HCT116 (cell line): ENCODE measurements at regions not wholly inside any gene's neighbourhood (a gene's known extent, or its start where the extent isn't known, plus 50 kb on each side); places are given as distances from the start of the nearest gene placed in this dataset.

ENCODE experiments used
- ATAC-seq: fragments of 200-7000 bp; cut with Tn5 transposase; 2 replicates; pipeline ENCODE4 v1.9.1; 2020; ENCODE audit warnings: mild to moderate bottlenecking, moderate library complexity
- BruUV-seq: library from RNA; stranded (reverse); fragments of 400-500 nt; replicated peaks from 2 replicates; lab custom pipeline; 2021; lab: Mats Ljungman, UMichigan
- CTCF ChIA-PET: fragments of 300-600 bp; sonication (Branson Sonifier 250); formaldehyde crosslinking; loops from one replicate; lab custom pipeline; 2021; ENCODE audit warnings: antibody characterized with exemption; lab: Charles Lee
- POLR2A ChIA-PET: fragments of 300-600, 350-600 bp; sonication (Branson Sonifier 250); formaldehyde crosslinking; loops from one replicate; lab custom pipeline; 2021; ENCODE audit warnings: antibody characterized with exemption; lab: Charles Lee
- RAD21 ChIA-PET, 2 experiments: fragments of 300-600 bp; sonication (Branson Sonifier 250); formaldehyde crosslinking; loops; one replicate each; lab custom pipeline; 2023; ENCODE audit warnings: low total read pairs in 2 of 2; ENCODE audit not compliant: uncharacterized antibody in 2 of 2, unreplicated experiment in 2 of 2, low non-redundant PET in 1 of 2; lab: Charles Lee
- DNase-seq: peaks from one replicate; pipeline ENCODE4 v3.0.0-alpha.2; 2010; ENCODE audit warnings: low read depth, low spot score
- H2AFZ ChIP-seq: fragments of 200-600 bp; shearing (Covaris generic), sonication (generic); 2 replicates; pipeline ENCODE4 v1.6.1; 2017; ENCODE audit warnings: low read depth, mixed run types, mixed read lengths, antibody characterized with exemption, low read length; ENCODE audit not compliant: poor library complexity, severe bottlenecking
- H3K27ac ChIP-seq: 2 replicates; pipeline ENCODE4 v1.5.1; 2012; ENCODE audit warnings: low read depth, low read length
- H3K27me3 ChIP-seq: fragments of 200-600 bp; sonication (generic); 2 replicates; pipeline ENCODE4 v1.6.1; 2016; ENCODE audit warnings: mixed run types, low read length, mixed read lengths; ENCODE audit not compliant: insufficient read depth
- H3K36me3 ChIP-seq, 2 experiments: fragments of 200-500 bp in 1 of 2; fragments of 200-600 bp in 1 of 2; sonication (Bioruptor generic) in 1 of 2; sonication (generic) in 1 of 2; 2 replicates each; pipeline versions ENCODE4 v1.5.1 to v1.6.1; 2014 to 2016; ENCODE audit warnings: low read length in 2 of 2, inconsistent platforms in 1 of 2, mixed read lengths in 1 of 2, mixed run types in 1 of 2; ENCODE audit not compliant: insufficient read depth in 2 of 2, control insufficient read depth in 1 of 2
- H3K4me1 ChIP-seq, 2 experiments: fragments of 200-600 bp in 1 of 2; sonication (generic) in 1 of 2; 2 replicates each; pipeline versions ENCODE4 v1.5.1 to v1.6.1; 2012 to 2017; ENCODE audit warnings: low read length in 2 of 2, inconsistent platforms in 1 of 2, mild to moderate bottlenecking in 1 of 2, mixed read lengths in 1 of 2, mixed run types in 1 of 2, moderate library complexity in 1 of 2; ENCODE audit not compliant: insufficient read depth in 2 of 2, control insufficient read depth in 1 of 2
- H3K4me2 ChIP-seq: fragments of 200-600 bp; sonication (generic); 2 replicates; pipeline ENCODE4 v1.6.1; 2017; ENCODE audit warnings: mixed run types, low read length, mixed read lengths
- H3K4me3 ChIP-seq, 2 experiments: fragments of 200-600 bp in 1 of 2; sonication (generic) in 1 of 2; replicated peaks in 1 of 2; 2 replicates each; pipeline ENCODE4 v1.5.1; 2011 to 2016; ENCODE audit warnings: low read length in 2 of 2, control low read depth in 1 of 2, low read depth in 1 of 2, mild to moderate bottlenecking in 1 of 2, mixed read lengths in 1 of 2, mixed run types in 1 of 2
- H3K79me2 ChIP-seq: fragments of 200-600 bp; sonication (generic); 2 replicates; pipeline ENCODE4 v1.6.1; 2017; ENCODE audit warnings: mild to moderate bottlenecking, mixed run types, low read length, moderate library complexity, mixed read lengths; ENCODE audit not compliant: insufficient read depth
- H3K9ac ChIP-seq: fragments of 200-600 bp; sonication (generic); 2 replicates; pipeline ENCODE4 v1.6.1; 2016; ENCODE audit warnings: low read length, mixed read lengths
- H3K9me2 ChIP-seq: fragments of 200-600 bp; sonication (generic), shearing (Covaris generic); 2 replicates; pipeline ENCODE4 v1.6.1; 2017; ENCODE audit warnings: mixed run types, mild to moderate bottlenecking, moderate library complexity; ENCODE audit not compliant: insufficient read depth
- H3K9me3 ChIP-seq, 2 experiments: fragments of 200-500 bp in 1 of 2; fragments of 200-600 bp in 1 of 2; sonication (Bioruptor generic) in 1 of 2; sonication (generic) in 1 of 2; 2 replicates each; pipeline ENCODE4 v1.6.1; 2014 to 2017; ENCODE audit warnings: low read length in 2 of 2, mixed read lengths in 2 of 2, inconsistent platforms in 1 of 2, low read depth in 1 of 2, mild to moderate bottlenecking in 1 of 2, mixed run types in 1 of 2, moderate library complexity in 1 of 2; ENCODE audit not compliant: control insufficient read depth in 1 of 2, insufficient read depth in 1 of 2
- H4K20me1 ChIP-seq: fragments of 200-600 bp; sonication (generic), shearing (Covaris generic); 2 replicates; pipeline ENCODE4 v1.6.1; 2017; ENCODE audit warnings: mixed run types, mild to moderate bottlenecking, moderate library complexity; ENCODE audit not compliant: insufficient read depth
- CEBPB ChIP-seq: IDR thresholded peaks from 2 replicates; pipeline ENCODE4 v1.6.1; 2012; ENCODE audit warnings: low read depth
- EGR1 ChIP-seq: IDR thresholded peaks from 2 replicates; pipeline ENCODE4 v1.6.1; 2012; ENCODE audit warnings: low read depth
- ELF1 ChIP-seq: IDR thresholded peaks from 2 replicates; pipeline ENCODE4 v1.6.1; 2012; ENCODE audit warnings: low read depth, borderline replicate concordance
- EZH2 ChIP-seq: fragments of 200-600 bp; sonication (generic); IDR thresholded peaks from 2 replicates; pipeline ENCODE4 v1.6.1; 2017; ENCODE audit warnings: antibody characterized with exemption, mixed run types
- EZH2phosphoT487 ChIP-seq: fragments of 200-600 bp; IDR thresholded peaks from 2 replicates; pipeline ENCODE4 v1.6.1; 2018; ENCODE audit warnings: antibody characterized with exemption, borderline replicate concordance
- JUND ChIP-seq: IDR thresholded peaks from 2 replicates; pipeline ENCODE4 v1.6.1; 2012
- MAX ChIP-seq: IDR thresholded peaks from 2 replicates; pipeline ENCODE4 v1.6.1; 2012
- POLR2A ChIP-seq: IDR thresholded peaks from 2 replicates; pipeline ENCODE4 v1.7.0; 2011; ENCODE audit warnings: borderline replicate concordance; ENCODE audit not compliant: insufficient read depth, insufficient read length; ENCODE audit errors: extremely low read depth
- POLR2AphosphoS5 ChIP-seq: IDR thresholded peaks from 2 replicates; pipeline ENCODE4 v1.6.1; 2011; ENCODE audit warnings: mild to moderate bottlenecking, low read depth, low read length, moderate library complexity
- TCF7L2 ChIP-seq: IDR thresholded peaks from 2 replicates; pipeline ENCODE4 v1.7.0; 2011; ENCODE audit warnings: borderline replicate concordance, inconsistent platforms; ENCODE audit not compliant: insufficient read depth, insufficient read length; ENCODE audit errors: extremely low read depth
- YY1 ChIP-seq: IDR thresholded peaks from 2 replicates; pipeline ENCODE4 v1.6.1; 2011; ENCODE audit warnings: low read length, low read depth, moderate library complexity, mild to moderate bottlenecking; ENCODE audit not compliant: insufficient replicate concordance; ENCODE audit errors: extremely low read depth
- ZFX ChIP-seq: fragments of 450-650 bp; IDR thresholded peaks from 2 replicates; pipeline ENCODE4 v1.6.1; 2017
- intact Hi-C: fragments of 100-400 bp; cut with micrococcal nuclease; formaldehyde crosslinking; loops from 2 replicates; pipeline ENCODE4 v1.10.0; 2022
- TF ChIP-seq, protein P1 (sequence below), 3 experiments: fragments of 200-600 bp in 1 of 3; sonication (generic) in 1 of 3; IDR thresholded peaks in 2 of 3; conservative IDR thresholded peaks in 1 of 3; 2 replicates each; pipeline ENCODE4 v1.5.1; 2012 to 2017; ENCODE audit warnings: low read depth in 2 of 3, low read length in 2 of 3, antibody characterized with exemption in 1 of 3, borderline replicate concordance in 1 of 3, control low read depth in 1 of 3, mild to moderate bottlenecking in 1 of 3, mixed read lengths in 1 of 3, mixed run types in 1 of 3, moderate library complexity in 1 of 3; ENCODE audit not compliant: insufficient read depth in 1 of 3

DNA sequence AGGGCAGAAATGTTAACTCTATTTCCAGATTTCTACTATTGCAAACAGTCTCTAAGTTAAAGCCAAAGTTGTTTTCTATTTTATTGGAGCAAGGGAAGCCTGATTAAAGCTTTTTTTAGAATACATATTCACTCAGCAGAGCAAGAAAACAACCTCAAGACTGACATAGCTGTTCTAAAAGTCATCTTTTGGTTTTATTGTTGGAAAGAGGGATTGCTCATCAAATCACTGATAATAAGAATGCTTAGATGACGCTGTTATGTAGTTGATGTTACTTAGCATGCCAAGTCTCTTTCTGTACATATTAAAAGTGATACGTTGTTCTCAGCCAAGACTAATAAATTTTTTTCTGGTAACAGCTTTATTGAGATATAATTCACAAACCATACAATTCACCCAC lies 172.6 kb upstream of the LAMA2 start:
- Histone ChIP-seq H4K20me1 (no peaks in the 10 kb centered on the region), H3K36me3 (no peaks in the 10 kb centered on the region), H3K9me2 (no peaks in the 10 kb centered on the region), H3K9ac (no peak overlapping the region), H3K4me3 (no peak overlapping the region), H3K27me3 (no peaks in the 10 kb centered on the region), H2AFZ (no peak overlapping the region), H3K27ac (no peak overlapping the region), H3K4me1 (no peaks in the 10 kb centered on the region), H3K4me2 (no peak overlapping the region), H3K9me3 (no peaks in the 10 kb centered on the region), H3K79me2 (no peaks in the 10 kb centered on the region)
- CTCF ChIA-PET: no interaction called here
- DNase-seq: no peak
- intact Hi-C loops: no loop called here
- TF ChIP-seq POLR2AphosphoS5 (no peak), ZFX (no peak), TCF7L2 (no peak), POLR2A (no peak), ELF1 (no peak), EZH2phosphoT487 (no peak), JUND (no peak), EGR1 (no peak), EZH2 (no peak), MAX (no peak), CEBPB (no peak), YY1 (no peak)
- TF ChIP-seq, protein P1, sequence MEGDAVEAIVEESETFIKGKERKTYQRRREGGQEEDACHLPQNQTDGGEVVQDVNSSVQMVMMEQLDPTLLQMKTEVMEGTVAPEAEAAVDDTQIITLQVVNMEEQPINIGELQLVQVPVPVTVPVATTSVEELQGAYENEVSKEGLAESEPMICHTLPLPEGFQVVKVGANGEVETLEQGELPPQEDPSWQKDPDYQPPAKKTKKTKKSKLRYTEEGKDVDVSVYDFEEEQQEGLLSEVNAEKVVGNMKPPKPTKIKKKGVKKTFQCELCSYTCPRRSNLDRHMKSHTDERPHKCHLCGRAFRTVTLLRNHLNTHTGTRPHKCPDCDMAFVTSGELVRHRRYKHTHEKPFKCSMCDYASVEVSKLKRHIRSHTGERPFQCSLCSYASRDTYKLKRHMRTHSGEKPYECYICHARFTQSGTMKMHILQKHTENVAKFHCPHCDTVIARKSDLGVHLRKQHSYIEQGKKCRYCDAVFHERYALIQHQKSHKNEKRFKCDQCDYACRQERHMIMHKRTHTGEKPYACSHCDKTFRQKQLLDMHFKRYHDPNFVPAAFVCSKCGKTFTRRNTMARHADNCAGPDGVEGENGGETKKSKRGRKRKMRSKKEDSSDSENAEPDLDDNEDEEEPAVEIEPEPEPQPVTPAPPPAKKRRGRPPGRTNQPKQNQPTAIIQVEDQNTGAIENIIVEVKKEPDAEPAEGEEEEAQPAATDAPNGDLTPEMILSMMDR (IDR thresholded peaks at IDR 0.05 in 2 of 3, conservative IDR thresholded peaks at IDR 0.05 in 1 of 3; ENCODE audit: borderline replicate concordance in 1 of 3, insufficient read depth in 1 of 3, low read depth in 2 of 3, low read length in 2 of 3): no peak
- no TSS peak for BruUV-seq
- no peak for ATAC-seq
- RAD21 ChIA-PET: no interaction called here
- POLR2A ChIA-PET: no interaction called here
